ENCODE measurements at regions not wholly inside any gene's neighbourhood (a gene's known extent, or its start where the extent isn't known, plus 50 kb on each side); places are given as distances from the start of the nearest gene placed in this dataset.

GRCh38 chr3:72423643-72424042, 424.6 kb downstream of the SHQ1 start:
- no peak for DNase-seq

DNA sequence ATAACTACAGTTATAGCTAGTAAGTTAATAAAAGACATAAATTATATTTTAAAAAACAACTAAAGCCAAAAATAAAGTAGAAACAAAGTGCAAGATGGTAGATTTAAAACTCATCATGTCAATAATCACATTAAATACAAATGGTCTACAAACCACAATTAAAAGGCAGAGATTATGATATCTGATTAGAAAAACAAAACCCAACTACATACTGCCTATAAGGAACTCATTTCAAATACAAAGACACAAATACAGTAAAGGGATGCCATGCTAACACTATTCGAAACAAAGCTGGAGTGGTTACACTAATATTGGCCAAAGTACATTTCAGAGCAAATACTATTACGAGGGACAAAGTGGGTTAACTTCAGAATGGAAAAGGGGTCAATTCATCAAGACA, 426.5 kb downstream of the SHQ1 start:
- DNase-seq = no peak

DNA sequence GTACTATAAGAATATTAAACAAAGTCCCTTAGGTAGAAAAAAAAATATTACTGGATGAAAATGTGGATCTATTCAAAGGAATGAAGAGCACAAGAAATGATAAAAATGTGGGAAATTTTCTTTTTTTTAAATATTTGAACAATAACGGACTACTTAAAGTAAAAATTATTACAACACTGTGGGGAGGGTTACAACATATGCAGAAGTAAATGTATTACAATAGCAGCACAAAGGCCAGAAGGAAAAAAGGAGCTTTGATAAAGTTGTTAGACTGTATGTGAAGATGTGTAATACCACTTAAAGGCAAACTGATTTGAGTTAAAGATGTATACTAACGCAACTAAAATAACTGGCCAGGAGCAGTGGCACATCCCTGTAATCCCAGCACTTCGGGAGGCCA, 427.1 kb downstream of the SHQ1 start:
- DNase-seq = no peak

GRCh38 chr3:72418856-72419255, 429.4 kb downstream of the SHQ1 start:
- no peak for DNase-seq

- DNase-seq = no peak
Measured at GRCh38 chr3:72418244-72418643, 430.0 kb downstream of the SHQ1 start.

- DNase-seq = no peak
Measured at GRCh38 chr3:72414481-72415016, 433.7 kb downstream of the SHQ1 start.

- DNase-seq = no peak
Measured at GRCh38 chr3:72413228-72413627, 435.0 kb downstream of the SHQ1 start.

DNA sequence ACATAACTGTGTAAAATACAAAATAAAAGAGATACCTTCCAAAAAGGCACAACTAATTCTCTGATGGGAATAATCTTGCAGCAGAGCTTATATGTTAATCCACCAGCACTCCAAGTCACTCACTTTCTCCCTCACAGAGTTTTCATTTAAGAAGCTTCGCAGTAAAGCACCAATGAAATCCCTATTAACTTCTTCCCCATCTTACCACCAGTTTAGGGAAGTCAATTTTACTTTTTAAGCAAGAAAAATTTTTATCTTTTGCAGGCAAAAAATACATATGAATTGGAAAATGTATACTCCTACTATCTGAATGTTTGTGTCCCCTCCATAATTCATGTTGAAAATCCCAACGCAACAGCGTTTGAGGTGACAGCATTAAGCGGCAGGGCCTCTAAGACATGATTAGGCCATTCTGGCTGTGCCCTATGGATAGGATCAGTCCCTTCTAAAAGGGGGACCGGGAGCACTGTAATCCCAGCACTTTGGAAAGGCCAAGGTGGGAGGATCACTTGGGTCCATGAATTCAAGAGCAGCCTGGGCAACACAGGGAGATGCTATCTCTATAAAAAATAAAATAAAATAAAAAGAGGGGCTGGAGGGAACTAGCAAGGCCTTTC, 435.8 kb downstream of the SHQ1 start:
- no peak for DNase-seq

DNA sequence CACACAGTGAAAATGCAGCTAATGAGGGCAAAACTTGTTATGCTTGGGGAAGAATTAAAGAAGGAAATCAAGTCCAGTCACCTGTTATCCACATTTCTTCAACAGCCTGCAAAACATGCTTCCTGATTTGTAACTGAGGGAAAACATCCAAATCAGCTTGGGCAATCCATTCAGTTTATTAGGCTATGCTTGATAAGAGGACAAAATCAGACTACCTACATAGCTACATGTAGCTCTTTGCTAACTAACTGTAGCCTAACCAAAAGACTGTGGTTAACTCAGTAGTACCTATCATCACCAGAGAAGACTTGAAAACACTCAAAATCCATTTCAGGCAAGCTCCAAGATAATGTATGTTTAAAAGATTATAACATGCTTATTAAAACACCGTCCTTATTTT, 436.4 kb downstream of the SHQ1 start:
- no peak for DNase-seq

DNA sequence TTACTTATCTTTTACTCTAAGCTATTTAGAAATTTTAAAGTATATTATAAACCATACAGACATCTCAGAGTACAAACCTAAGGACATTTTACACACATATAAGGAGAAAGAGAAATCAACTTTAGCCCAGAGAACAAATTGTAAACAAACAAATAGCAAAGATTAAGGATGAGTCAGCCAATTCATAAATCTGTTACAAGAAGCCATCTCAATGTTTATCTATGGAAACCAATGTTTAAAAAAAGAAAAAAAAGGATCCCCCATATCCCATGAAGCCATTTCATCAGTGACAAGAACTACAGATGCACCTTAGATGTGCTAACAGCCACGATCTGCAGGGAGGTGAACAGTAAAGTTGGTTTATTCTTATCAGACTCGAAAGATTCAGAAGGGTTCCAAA, 437.1 kb downstream of the SHQ1 start:
- no peak for DNase-seq

DNA sequence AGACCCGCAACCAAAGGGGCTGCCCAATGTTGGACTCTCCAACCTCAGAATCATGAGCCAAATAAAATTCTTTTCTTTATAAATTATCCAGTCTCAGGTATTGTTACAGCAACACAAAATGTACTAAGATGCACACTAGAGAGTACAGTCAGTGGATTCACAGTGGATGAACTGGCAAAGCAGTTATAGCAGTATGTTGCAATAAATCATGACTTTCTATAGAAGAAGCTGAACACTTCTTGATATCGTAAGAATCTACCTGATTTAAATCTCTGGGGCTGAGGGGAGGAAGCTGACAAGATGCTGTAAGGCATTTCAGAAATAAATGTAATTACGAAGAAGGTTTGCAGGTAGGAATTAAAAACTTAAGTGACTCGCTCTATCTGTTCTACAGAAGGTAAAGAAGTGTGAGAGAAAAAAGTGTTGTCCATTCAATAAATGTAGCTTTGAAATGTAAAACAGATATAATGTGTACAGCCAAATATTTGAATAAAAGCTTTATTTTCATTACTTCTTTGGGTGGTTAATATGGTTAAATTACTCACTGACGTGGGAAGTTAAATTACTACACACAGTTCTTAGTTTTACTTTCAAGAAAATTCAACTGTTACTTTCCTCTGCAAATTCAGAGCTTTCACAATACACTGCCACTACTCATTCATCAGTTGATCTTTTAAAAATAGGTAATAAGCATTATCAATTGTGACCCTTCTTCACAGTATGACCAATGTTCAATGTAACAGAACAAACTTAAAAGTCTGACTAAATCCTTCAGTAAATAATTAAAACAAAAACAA, 439.1 kb downstream of the SHQ1 start:
- DNase-seq = no peak

DNA sequence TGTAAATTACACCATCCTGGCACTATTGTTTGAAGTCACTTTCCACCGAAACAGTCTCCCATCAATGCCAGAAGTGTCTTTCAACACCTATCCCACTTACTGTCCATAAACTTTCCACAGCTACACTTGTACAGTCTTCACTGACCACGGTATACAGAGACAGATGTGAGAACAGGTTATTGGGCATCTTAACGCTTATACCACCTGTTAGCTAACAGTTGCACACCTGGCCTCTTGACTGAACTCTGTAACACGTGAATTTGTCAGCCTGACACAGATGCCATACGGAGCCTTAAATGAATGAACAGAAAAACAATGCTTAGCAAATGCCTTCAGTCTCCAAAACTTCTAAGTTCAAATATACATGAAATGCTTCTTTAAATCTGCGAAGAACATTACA, 440.5 kb downstream of the SHQ1 start:
- peak; percentile 19 for DNase-seq

DNA sequence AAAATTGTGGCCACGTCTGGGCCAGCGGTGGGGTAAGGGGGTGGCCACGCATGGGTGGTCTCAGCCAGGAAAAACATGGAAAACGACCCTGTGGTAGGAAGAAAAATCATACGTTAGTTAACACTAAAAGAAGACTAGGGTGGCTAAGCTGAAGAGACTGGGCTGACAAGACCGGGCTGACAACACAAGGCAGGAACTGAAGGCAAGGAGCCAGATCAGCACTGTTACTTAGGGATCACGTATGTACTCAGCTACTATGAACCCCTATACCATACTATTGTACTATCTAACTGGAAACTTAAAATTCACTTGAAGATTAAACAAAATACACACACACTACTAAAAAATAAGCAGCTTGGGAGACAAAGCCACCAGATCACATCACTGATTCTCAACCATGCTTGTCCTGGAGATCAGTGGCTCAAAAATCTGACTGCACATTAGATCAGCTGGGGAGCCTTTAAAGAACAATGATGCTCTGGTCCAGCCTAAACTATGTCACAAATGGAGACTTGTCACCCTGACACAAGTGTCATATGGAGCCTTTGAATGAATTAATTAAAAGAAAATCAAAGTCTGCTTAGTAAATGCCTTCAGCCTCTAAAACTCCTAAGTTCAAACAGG, 442.2 kb downstream of the SHQ1 start:
- no peak for DNase-seq

DNA sequence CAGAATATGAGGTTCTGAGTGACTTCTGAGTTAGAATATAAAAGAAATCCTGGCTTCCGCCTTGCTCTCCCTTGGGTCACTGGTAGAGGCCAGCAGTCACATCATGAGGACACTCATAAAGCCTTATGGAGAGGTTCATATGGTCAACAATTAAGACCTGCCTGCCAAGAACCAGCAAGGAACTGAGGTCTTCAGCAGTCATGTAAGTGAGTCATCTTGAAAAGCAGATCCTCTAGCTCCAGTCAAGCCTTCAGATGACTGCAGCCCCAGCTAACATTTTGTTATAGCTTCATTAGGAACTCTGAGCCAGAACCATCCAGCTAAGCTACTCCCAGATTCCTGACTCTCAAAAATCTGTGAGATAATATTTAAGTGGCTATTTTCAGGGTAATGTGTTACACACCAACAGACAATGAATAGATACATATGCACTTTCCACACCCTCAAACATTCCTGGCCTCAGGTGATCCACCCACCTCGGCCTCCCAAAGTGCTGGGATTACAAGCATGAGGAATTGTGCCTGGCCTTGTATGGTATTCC, 447.2 kb downstream of the SHQ1 start:
- DNase-seq = no peak

- DNase-seq = no peak
Measured at GRCh38 chr3:72398781-72399180, 449.5 kb downstream of the SHQ1 start.

DNA sequence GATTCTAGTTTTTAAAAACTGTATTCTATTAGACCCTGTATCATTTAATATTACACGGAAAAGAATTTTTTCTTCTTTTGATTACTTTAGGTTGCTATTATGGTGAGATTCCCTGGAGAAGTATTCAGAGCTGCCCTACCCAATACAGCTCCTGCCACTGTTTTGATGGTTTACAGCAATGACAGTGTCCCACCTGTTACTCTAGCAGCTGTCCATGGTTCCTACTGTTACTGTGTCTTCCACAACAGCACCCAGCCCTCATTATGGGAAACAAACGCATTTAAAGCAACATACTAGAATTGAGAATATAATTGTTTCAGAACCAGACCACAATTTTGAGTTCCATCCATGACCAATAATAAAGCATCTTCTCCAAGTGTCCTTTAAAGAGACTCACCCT, 450.7 kb downstream of the SHQ1 start:
- no peak for DNase-seq

GRCh38 chr3:72396899-72397298, 451.3 kb downstream of the SHQ1 start:
- no peak for DNase-seq

GRCh38 chr3:72395776-72396311, 452.4 kb downstream of the SHQ1 start:
- DNase-seq = no peak

GRCh38 chr3:72393455-72393854, 454.8 kb downstream of the SHQ1 start:
- no peak for DNase-seq

- no peak for DNase-seq
Measured at GRCh38 chr3:72391659-72392058, 456.6 kb downstream of the SHQ1 start.

DNA sequence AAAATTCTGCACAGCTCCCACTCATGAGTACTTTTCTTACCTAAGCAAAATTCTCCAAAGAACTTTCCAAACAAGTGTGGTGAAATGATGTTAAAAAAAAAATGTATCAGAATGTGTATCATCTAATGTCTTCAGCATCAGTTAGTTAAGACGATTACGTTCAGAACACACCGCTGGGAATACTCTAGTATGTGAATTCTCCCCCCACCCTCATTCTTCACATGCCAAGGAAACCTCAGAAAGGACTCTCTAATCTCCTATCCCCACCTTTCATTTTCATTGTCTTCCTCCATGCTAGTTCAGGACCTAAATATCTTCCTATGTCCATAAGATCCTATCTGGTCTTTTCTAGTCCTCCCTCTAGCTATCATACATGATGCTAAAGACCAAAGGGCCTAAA, 457.4 kb downstream of the SHQ1 start:
- DNase-seq = no peak

- no peak for DNase-seq
Measured at GRCh38 chr3:72388644-72389043, 459.6 kb downstream of the SHQ1 start.

- no peak for DNase-seq
Measured at GRCh38 chr3:72388117-72388516, 460.1 kb downstream of the SHQ1 start.
